SK-N-MC (cell line): ENCODE measurements at regions not wholly inside any gene's neighbourhood (a gene's known extent, or its start where the extent isn't known, plus 50 kb on each side); places are given as distances from the start of the nearest gene placed in this dataset.
"Not testable (repeated sequence)": the region's sequence is repeated elsewhere in the genome, so short reads cannot be mapped to it uniquely, and the experiment has no call there.

Source experiments
- DNase-seq: peaks from one replicate; pipeline ENCODE4 v3.0.0-alpha.2; 2011; ENCODE audit warnings: low read depth, low spot score
- H3K27ac ChIP-seq: fragments of 200-600 bp; sonication (generic); 2 replicates; pipeline ENCODE4 v1.5.1; 2016; ENCODE audit warnings: mixed run types
- H3K36me3 ChIP-seq: fragments of 200-600 bp; sonication (generic); 2 replicates; pipeline ENCODE4 v1.6.1; 2017; ENCODE audit warnings: antibody characterized with exemption, low read length, mixed read lengths; ENCODE audit not compliant: insufficient read depth
- H3K4me3 ChIP-seq: fragments of 200-600 bp; sonication (generic); 2 replicates; pipeline ENCODE4 v1.5.1; 2016
- H3K9ac ChIP-seq: fragments of 200-600 bp; sonication (generic); 2 replicates; pipeline ENCODE4 v1.8.0; 2017; ENCODE audit warnings: mixed run types, mixed read lengths; ENCODE audit not compliant: insufficient read length
- H3K9me3 ChIP-seq: fragments of 200-600 bp; sonication (generic); 2 replicates; pipeline ENCODE4 v1.6.1; 2017; ENCODE audit warnings: low read depth, mild to moderate bottlenecking, antibody characterized with exemption, low read length, moderate library complexity, mixed read lengths
- EZH2 ChIP-seq: fragments of 200-600 bp; sonication (generic); IDR thresholded peaks from one replicate; pipeline ENCODE4 v1.6.1; 2017; ENCODE audit warnings: antibody characterized with exemption
- FOXP2 ChIP-seq: optimal IDR thresholded peaks from 2 replicates; pipeline ENCODE3; 2011; ENCODE audit warnings: mild to moderate bottlenecking, moderate library complexity; ENCODE audit not compliant: insufficient read depth; ENCODE audit errors: extremely low read length, control extremely low read depth
- POLR2AphosphoS5 ChIP-seq: IDR thresholded peaks from 2 replicates; pipeline ENCODE4 v1.6.1; 2012; ENCODE audit warnings: mild to moderate bottlenecking, low read depth, low read length, borderline replicate concordance

- DNase-seq: no peak
- Histone ChIP-seq H3K27ac (no peak overlapping the region), H3K4me3 (no peak overlapping the region), H3K9ac (no peak overlapping the region), H3K9me3 (no peaks in the 10 kb centered on the region), H3K36me3 (no peaks in the 10 kb centered on the region)
- TF ChIP-seq POLR2AphosphoS5: no peak
- TF ChIP-seq EZH2: no peak
- no peak for TF ChIP-seq FOXP2
Observed at GRCh38 chr12:74170645-74171477, 366.8 kb upstream of the ATXN7L3B start.

GRCh38 chr12:74171478-74171909, 366.1 kb upstream of the ATXN7L3B start:
- DNase-seq: no peak
- Histone ChIP-seq H3K9ac (no peak overlapping the region), H3K36me3 (no peaks in the 10 kb centered on the region), H3K4me3 (no peak overlapping the region), H3K27ac (no peak overlapping the region), H3K9me3 (no peaks in the 10 kb centered on the region)
- TF ChIP-seq FOXP2 (no peak), POLR2AphosphoS5 (no peak), EZH2 (no peak)

GRCh38 chr12:74174961-74175360, 362.7 kb upstream of the ATXN7L3B start:
- H3K9ac ChIP-seq, DNase-seq, H3K9me3 ChIP-seq, H3K4me3 ChIP-seq, H3K36me3 ChIP-seq, H3K27ac ChIP-seq: not testable (repeated sequence)

DNA sequence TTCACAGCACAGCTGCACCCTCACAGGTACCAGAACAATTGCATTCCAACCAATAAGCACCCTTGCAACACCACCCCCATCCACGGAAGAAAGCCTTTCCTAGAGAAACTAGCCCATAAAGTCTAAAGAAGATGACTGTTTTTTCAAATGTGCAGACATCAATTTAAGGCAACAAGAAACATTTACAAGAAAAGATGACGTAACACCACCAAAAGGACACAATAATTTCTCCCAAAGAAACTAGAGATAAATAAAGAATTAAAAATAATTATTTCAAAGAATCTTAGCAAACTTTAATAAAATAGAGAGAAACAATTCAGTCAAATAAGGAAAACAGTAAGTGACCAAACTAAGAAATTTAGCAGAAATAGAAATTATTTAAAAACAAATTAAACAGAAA, 352.3 kb upstream of the ATXN7L3B start:
- Histone ChIP-seq H3K36me3 (no peaks in the 10 kb centered on the region), H3K9me3 (no peaks in the 10 kb centered on the region), H3K4me3 (no peak overlapping the region), H3K9ac (no peak overlapping the region), H3K27ac (no peak overlapping the region)
- TF ChIP-seq EZH2: no peak
- TF ChIP-seq POLR2AphosphoS5: no peak
- TF ChIP-seq FOXP2: no peak
- DNase-seq: no peak

DNA sequence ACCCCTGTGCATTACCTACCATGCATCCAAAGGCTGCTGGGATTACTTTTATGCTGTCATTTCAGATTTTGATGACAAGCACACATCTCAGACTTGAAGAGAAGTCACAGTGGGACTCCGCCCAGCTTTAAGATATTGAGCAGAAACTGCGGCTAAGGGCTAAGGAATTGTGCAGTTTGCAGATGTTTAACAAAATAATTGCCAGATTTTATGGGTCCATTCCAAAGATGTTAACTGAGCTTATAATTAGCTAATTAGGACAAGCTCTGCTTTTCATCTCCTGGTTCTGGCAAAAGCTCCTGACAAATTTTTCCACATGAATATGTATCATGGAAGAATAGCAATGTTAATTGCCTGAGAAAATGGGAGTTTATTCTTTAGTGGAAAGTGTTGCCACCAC, 344.4 kb upstream of the ATXN7L3B start:
- H3K27ac ChIP-seq: no peak overlapping the region

GRCh38 chr12:74204236-74204635, 333.4 kb upstream of the ATXN7L3B start:
- no peaks in the 10 kb centered on the region for H3K36me3 ChIP-seq
- TF ChIP-seq FOXP2 (no peak), EZH2 (no peak), POLR2AphosphoS5 (no peak)
- no peak overlapping the region for H3K4me3 ChIP-seq
- H3K27ac ChIP-seq: no peak overlapping the region
- DNase-seq: no peak
- no peak overlapping the region for H3K9ac ChIP-seq
- H3K9me3 ChIP-seq: no peaks in the 10 kb centered on the region

More for the DNA sequence above, 344.4 kb upstream of the ATXN7L3B start:
- TF ChIP-seq FOXP2: no peak
- TF ChIP-seq POLR2AphosphoS5: no peak
- TF ChIP-seq EZH2: no peak
- Histone ChIP-seq H3K4me3 (no peak overlapping the region), H3K9me3 (no peaks in the 10 kb centered on the region), H3K36me3 (no peaks in the 10 kb centered on the region), H3K9ac (no peak overlapping the region)
- DNase-seq: no peak

DNA sequence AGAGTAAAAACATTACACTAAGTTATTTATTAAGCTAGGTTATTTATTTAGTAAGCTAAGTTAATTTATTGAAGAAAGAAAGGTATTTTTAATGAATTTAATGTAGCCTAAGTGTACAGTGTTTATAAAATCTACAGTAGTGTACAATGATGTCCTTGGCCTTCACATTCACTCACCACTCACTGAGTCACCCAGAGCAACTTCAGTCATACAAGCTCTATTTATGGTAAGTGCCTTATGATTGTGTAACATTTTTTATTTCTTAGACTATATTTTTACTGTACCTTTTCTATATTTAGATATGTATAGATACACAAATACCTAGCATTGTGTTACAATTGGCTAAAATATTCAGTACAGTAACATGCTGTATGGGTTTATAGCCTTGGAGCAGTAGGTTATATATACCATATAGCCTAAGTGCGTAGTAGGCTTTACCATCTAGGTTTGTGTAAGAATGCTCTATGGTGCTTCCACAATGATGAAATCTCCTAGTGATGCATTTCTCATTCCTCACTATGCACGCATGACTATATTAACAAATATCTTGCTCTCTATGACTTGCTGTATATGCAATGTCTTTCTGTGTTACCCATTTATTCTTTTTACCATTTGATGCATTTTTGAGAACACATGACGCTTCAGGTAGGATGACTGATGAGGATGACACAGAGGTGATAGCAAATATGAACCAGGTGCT, 309.6 kb upstream of the ATXN7L3B start:
- no peak for DNase-seq
- Histone ChIP-seq H3K9me3 (no peaks in the 10 kb centered on the region), H3K27ac (no peak overlapping the region), H3K4me3 (no peak overlapping the region), H3K36me3 (no peaks in the 10 kb centered on the region), H3K9ac (no peak overlapping the region)
- TF ChIP-seq EZH2 (no peak), FOXP2 (no peak), POLR2AphosphoS5 (no peak)

- Histone ChIP-seq H3K9ac (no peak overlapping the region), H3K4me3 (no peak overlapping the region), H3K36me3 (no peaks in the 10 kb centered on the region), H3K27ac (no peak overlapping the region), H3K9me3 (no peaks in the 10 kb centered on the region)
- DNase-seq: no peak
- TF ChIP-seq POLR2AphosphoS5: no peak
- TF ChIP-seq FOXP2: no peak
- TF ChIP-seq EZH2: no peak
Observed at GRCh38 chr12:74229671-74230070, 308.0 kb upstream of the ATXN7L3B start.
